Natural killer cell (primary cell): ENCODE measurements at regions not wholly inside any gene's neighbourhood (a gene's known extent, or its start where the extent isn't known, plus 50 kb on each side); places are given as distances from the start of the nearest gene placed in this dataset.

Source experiments
- ATAC-seq, 3 donors: fragments of 150-1000 bp in 2 of 3; fragments of 200-7000 bp in 1 of 3; cut with Tn5 transposase; 1 replicate in 1 of 3; 2 replicates in 2 of 3; pipeline ENCODE4 v1.10.0; 2021; ENCODE audit warnings: mild to moderate bottlenecking in 2 of 3, moderate library complexity in 2 of 3
- DNase-seq, 2 donors: peaks; one replicate each; pipeline versions ENCODE4 v3.0.0 to v3.0.0-alpha.2; 2013 to 2021; ENCODE audit warnings: mixed read lengths in 1 of 2
- H3K27ac ChIP-seq: one replicate; pipeline ENCODE4 v1.5.1; 2013; ENCODE audit warnings: mild to moderate bottlenecking, low read length
- H3K27me3 ChIP-seq: one replicate; pipeline ENCODE4 v1.6.1; 2013; ENCODE audit warnings: low read length; ENCODE audit not compliant: control insufficient read depth, insufficient read depth
- H3K36me3 ChIP-seq: one replicate; pipeline ENCODE4 v1.6.1; 2013; ENCODE audit warnings: low read length; ENCODE audit not compliant: control insufficient read depth, insufficient read depth
- H3K4me1 ChIP-seq: one replicate; pipeline ENCODE4 v1.6.1; 2013; ENCODE audit warnings: low read length; ENCODE audit not compliant: control insufficient read depth, insufficient read depth
- H3K4me3 ChIP-seq: one replicate; pipeline ENCODE4 v1.5.1; 2013; ENCODE audit warnings: low read length
- H3K9me3 ChIP-seq: one replicate; pipeline ENCODE4 v1.6.1; 2013; ENCODE audit warnings: low read length; ENCODE audit not compliant: control insufficient read depth, insufficient read depth
- H3K27ac Mint-ChIP-seq, 2 donors: one replicate each; pipeline ENCODE4 v1.8.0; 2022; ENCODE audit warnings: mild to moderate bottlenecking in 2 of 2, mixed read lengths in 2 of 2, moderate library complexity in 1 of 2
- H3K27me3 Mint-ChIP-seq, 2 donors: one replicate each; pipeline ENCODE4 v1.8.0; 2022; ENCODE audit warnings: low read depth in 2 of 2, mixed read lengths in 2 of 2
- H3K36me3 Mint-ChIP-seq: one replicate; pipeline ENCODE4 v1.8.0; 2022; ENCODE audit warnings: mixed read lengths
- H3K4me1 Mint-ChIP-seq, 2 donors: one replicate each; pipeline ENCODE4 v1.8.0; 2022; ENCODE audit warnings: mixed read lengths in 2 of 2
- H3K4me3 Mint-ChIP-seq: one replicate; pipeline ENCODE4 v1.8.0; 2022; ENCODE audit warnings: mild to moderate bottlenecking, moderate library complexity, mixed read lengths
- H3K9me3 Mint-ChIP-seq, 2 donors: one replicate each; pipeline ENCODE4 v1.8.0; 2022; ENCODE audit warnings: mixed read lengths in 2 of 2
- WGBS: methylation state at CpG from one replicate; pipeline ENCODE4 v1.1.7; 2013; ENCODE audit warnings: missing lambda C conversion rate; ENCODE audit not compliant: insufficient coverage; 5-methylcytosine and 5-hydroxymethylcytosine counted together
- intact Hi-C: fragments of 100-400 bp; cut with micrococcal nuclease; formaldehyde crosslinking; loops from one replicate; pipeline ENCODE4 v1.14.2; 2022
- TF ChIP-seq, protein P1 (sequence below): fragments of 200-600 bp; IDR thresholded peaks from one replicate; pipeline ENCODE4 v1.8.0; 2022; ENCODE audit warnings: antibody characterized with exemption

GRCh38 chr1:115188680-115189395 is 99.5 kb upstream of the TSPAN2 start:
- 86% methylated on average over 4 of the region's 4 CpGs for WGBS
- ATAC-seq = no peak
- Mint-ChIP-seq H3K36me3 (no peaks in the 10 kb centered on the region), H3K9me3 (no peaks in the 10 kb centered on the region), H3K4me1 (no peaks in the 10 kb centered on the region), H3K27ac (no peak overlapping the region), H3K27me3 (peaks cover 12 to 17% of the 10 kb centered on the region in 2 donors), H3K4me3 (no peak overlapping the region)
- H3K36me3 ChIP-seq = no peaks in the 10 kb centered on the region
- no peak for DNase-seq
- TF ChIP-seq, protein P1, sequence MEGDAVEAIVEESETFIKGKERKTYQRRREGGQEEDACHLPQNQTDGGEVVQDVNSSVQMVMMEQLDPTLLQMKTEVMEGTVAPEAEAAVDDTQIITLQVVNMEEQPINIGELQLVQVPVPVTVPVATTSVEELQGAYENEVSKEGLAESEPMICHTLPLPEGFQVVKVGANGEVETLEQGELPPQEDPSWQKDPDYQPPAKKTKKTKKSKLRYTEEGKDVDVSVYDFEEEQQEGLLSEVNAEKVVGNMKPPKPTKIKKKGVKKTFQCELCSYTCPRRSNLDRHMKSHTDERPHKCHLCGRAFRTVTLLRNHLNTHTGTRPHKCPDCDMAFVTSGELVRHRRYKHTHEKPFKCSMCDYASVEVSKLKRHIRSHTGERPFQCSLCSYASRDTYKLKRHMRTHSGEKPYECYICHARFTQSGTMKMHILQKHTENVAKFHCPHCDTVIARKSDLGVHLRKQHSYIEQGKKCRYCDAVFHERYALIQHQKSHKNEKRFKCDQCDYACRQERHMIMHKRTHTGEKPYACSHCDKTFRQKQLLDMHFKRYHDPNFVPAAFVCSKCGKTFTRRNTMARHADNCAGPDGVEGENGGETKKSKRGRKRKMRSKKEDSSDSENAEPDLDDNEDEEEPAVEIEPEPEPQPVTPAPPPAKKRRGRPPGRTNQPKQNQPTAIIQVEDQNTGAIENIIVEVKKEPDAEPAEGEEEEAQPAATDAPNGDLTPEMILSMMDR = no peak
- no peaks in the 10 kb centered on the region for H3K27me3 ChIP-seq
- intact Hi-C loops = no loop called here
- H3K27ac ChIP-seq = no peak overlapping the region
- H3K9me3 ChIP-seq = no peaks in the 10 kb centered on the region
- H3K4me3 ChIP-seq = no peak overlapping the region
- H3K4me1 ChIP-seq = no peaks in the 10 kb centered on the region

DNA sequence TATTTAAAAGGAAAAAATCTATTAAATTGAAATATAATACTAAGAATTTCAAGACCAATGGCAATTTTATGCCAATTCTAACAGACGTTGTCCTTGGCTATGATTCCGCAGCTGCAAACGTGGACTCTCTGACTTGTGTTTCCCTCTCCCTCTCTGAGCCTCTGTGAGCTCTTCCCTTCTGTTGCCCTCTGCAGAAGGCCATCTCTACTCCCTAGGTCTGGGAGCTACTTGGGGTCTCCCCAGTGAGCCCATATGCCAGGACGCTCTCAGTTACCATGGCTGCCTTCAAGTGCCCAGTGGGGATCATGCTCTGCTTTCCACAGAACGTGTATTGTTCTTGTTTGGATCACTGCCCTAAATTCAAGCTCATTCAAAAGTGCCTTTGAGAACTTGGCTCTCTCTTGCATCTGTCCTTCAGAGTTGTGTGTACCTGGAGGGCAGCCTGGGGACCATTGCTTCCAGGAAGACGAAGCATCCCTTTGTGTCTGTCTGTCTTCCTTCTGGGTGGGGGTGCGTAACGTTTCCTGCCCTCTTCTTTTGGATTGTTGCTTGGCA is 97.5 kb upstream of the TSPAN2 start:
- H3K27ac Mint-ChIP-seq = no peak overlapping the region
- Histone ChIP-seq H3K36me3 (no peaks in the 10 kb centered on the region), H3K27ac (no peak overlapping the region), H3K9me3 (no peaks in the 10 kb centered on the region), H3K27me3 (no peaks in the 10 kb centered on the region), H3K4me1 (no peaks in the 10 kb centered on the region), H3K4me3 (no peak overlapping the region)
- TF ChIP-seq, protein P1 = no peak
- H3K4me3 Mint-ChIP-seq = no peak overlapping the region
- ATAC-seq (no peak), DNase-seq (no peak)
- H3K36me3 Mint-ChIP-seq = no peaks in the 10 kb centered on the region
- 84% methylated on average over 8 of the region's 8 CpGs for WGBS
- no peaks in the 10 kb centered on the region for H3K9me3 Mint-ChIP-seq
- H3K4me1 Mint-ChIP-seq = no peaks in the 10 kb centered on the region
- H3K27me3 Mint-ChIP-seq = peaks cover 7 to 19% of the 10 kb centered on the region in 2 donors
- intact Hi-C loops = no loop called here

DNA sequence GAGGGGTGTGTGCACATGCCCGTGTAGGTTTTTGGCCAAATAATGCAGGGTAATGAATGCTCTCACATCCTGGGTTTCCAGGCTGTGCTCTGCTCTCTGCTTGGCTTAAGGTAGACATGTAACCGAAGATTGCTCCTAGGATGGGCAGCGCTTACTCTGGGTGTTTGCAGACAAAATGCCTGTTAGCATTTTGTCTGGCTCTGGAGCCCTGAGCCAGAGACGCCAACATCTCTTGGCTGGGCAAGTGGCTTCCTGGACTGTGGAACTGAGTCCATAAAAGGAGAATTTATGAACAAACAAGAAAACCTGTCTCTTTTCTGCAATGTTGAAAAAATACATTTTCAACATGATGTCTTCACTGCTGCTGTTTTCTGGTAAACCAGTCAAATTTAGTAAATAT is 96.0 kb upstream of the TSPAN2 start:
- TF ChIP-seq, protein P1 = no peak
- H3K4me1 Mint-ChIP-seq = no peaks in the 10 kb centered on the region
- H3K27ac Mint-ChIP-seq = no peak overlapping the region
- Histone ChIP-seq H3K27me3 (no peaks in the 10 kb centered on the region), H3K4me1 (no peaks in the 10 kb centered on the region), H3K27ac (no peak overlapping the region), H3K36me3 (no peaks in the 10 kb centered on the region), H3K4me3 (no peak overlapping the region), H3K9me3 (no peaks in the 10 kb centered on the region)
- DNase-seq = no peak
- no peak overlapping the region for H3K4me3 Mint-ChIP-seq
- 89% methylated on average over 4 of the region's 4 CpGs for WGBS
- intact Hi-C loops = no loop called here
- no peaks in the 10 kb centered on the region for H3K9me3 Mint-ChIP-seq
- peaks cover under 1 to 19% of the 10 kb centered on the region in 2 donors for H3K27me3 Mint-ChIP-seq
- H3K36me3 Mint-ChIP-seq = no peaks in the 10 kb centered on the region
- no peak for ATAC-seq

GRCh38 chr1:115184951-115185331 is 95.6 kb upstream of the TSPAN2 start:
- intact Hi-C loops = no loop called here

More at GRCh38 chr1:115184951-115185331, 95.6 kb upstream of the TSPAN2 start:
- H3K36me3 ChIP-seq = no peaks in the 10 kb centered on the region
- Mint-ChIP-seq H3K27ac (no peak overlapping the region), H3K36me3 (no peaks in the 10 kb centered on the region), H3K4me3 (no peak overlapping the region), H3K27me3 (peaks cover 5 to 21% of the 10 kb centered on the region in 2 donors), H3K4me1 (no peaks in the 10 kb centered on the region), H3K9me3 (no peaks in the 10 kb centered on the region)
- no peaks in the 10 kb centered on the region for H3K4me1 ChIP-seq
- WGBS = 88% methylated on average over 5 of the region's 5 CpGs
- TF ChIP-seq, protein P1 = no peak
- H3K9me3 ChIP-seq = no peaks in the 10 kb centered on the region
- H3K27ac ChIP-seq = no peak overlapping the region
- no peak for ATAC-seq
- no peaks in the 10 kb centered on the region for H3K27me3 ChIP-seq
- no peak for DNase-seq
- H3K4me3 ChIP-seq = no peak overlapping the region
